Vagina (tissue), 2 donors: ENCODE measurements at regions not wholly inside any gene's neighbourhood (a gene's known extent, or its start where the extent isn't known, plus 50 kb on each side); places are given as distances from the start of the nearest gene placed in this dataset.

ENCODE experiments used
- POLR2A ChIP-seq, 2 donors: fragments of 450-650 bp; IDR thresholded peaks; one replicate each; pipeline ENCODE4 v1.6.1; 2017; ENCODE audit warnings: antibody characterized with exemption in 2 of 2, mild to moderate bottlenecking in 2 of 2, moderate library complexity in 2 of 2
- TF ChIP-seq, protein P1 (sequence below), 3 experiments: fragments of 450-650 bp in 2 of 3; fragments of 200-600 bp in 1 of 3; sonication (generic) in 1 of 3; IDR thresholded peaks; one replicate each; pipeline ENCODE4 v1.5.1; 2017 to 2019; ENCODE audit warnings: antibody characterized with exemption in 3 of 3, mild to moderate bottlenecking in 2 of 3, moderate library complexity in 2 of 3

DNA sequence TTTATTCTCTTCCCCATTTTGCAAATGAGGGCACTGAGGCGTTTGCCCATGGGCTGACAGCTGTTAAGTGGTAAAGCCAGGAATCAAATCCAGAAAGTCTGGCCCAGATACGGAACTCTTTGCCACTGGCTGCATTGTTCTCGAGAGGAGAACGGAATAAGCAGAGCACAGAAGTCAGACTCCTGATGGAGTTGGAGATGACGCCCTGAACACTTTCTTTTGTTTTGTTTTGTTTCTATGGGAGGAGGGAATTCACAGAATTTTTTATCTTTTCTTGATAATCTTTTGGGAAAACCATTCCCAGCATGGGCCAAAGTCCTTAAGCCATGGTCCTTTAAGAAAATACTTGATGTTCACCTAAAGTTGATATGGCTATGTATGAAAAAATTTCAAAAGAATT is 322.2 kb downstream of the RDH14 start:
- TF ChIP-seq, protein P1, sequence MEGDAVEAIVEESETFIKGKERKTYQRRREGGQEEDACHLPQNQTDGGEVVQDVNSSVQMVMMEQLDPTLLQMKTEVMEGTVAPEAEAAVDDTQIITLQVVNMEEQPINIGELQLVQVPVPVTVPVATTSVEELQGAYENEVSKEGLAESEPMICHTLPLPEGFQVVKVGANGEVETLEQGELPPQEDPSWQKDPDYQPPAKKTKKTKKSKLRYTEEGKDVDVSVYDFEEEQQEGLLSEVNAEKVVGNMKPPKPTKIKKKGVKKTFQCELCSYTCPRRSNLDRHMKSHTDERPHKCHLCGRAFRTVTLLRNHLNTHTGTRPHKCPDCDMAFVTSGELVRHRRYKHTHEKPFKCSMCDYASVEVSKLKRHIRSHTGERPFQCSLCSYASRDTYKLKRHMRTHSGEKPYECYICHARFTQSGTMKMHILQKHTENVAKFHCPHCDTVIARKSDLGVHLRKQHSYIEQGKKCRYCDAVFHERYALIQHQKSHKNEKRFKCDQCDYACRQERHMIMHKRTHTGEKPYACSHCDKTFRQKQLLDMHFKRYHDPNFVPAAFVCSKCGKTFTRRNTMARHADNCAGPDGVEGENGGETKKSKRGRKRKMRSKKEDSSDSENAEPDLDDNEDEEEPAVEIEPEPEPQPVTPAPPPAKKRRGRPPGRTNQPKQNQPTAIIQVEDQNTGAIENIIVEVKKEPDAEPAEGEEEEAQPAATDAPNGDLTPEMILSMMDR (IDR thresholded peaks at IDR 0.05), result no peak
- no peak for TF ChIP-seq POLR2A (IDR thresholded peaks at IDR 0.05)
